GM21737 (cell line): ENCODE measurements at regions not wholly inside any gene's neighbourhood (a gene's known extent, or its start where the extent isn't known, plus 50 kb on each side); places are given as distances from the start of the nearest gene placed in this dataset.
"Not testable (repeated sequence)": the region's sequence is repeated elsewhere in the genome, so short reads cannot be mapped to it uniquely, and the experiment has no call there.

Experiments
- ATAC-seq: cut with Tn5 transposase; IDR thresholded peaks from one replicate; pipeline ENCODE4 v1.9.1; 2021; ENCODE audit warnings: mild to moderate bottlenecking, moderate library complexity; ENCODE audit not compliant: unreplicated experiment

GRCh38 chr1:214715126-214715525 lies 112.1 kb downstream of the CENPF start:
- ATAC-seq = no peak

GRCh38 chr1:214717351-214717750 lies 114.4 kb downstream of the CENPF start:
- ATAC-seq = no peak

GRCh38 chr1:214718724-214719123 lies 115.7 kb downstream of the CENPF start:
- no peak for ATAC-seq

GRCh38 chr1:214719207-214719606 lies 116.2 kb downstream of the CENPF start:
- no peak for ATAC-seq

- ATAC-seq = no peak
Measured at GRCh38 chr1:214720561-214720960, 117.6 kb downstream of the CENPF start.

- ATAC-seq = no peak
Measured at GRCh38 chr1:214727274-214727673, 124.3 kb downstream of the CENPF start.

GRCh38 chr1:214739621-214740238 lies 136.7 kb downstream of the CENPF start:
- ATAC-seq = no peak

GRCh38 chr1:214740471-214740870 lies 137.5 kb downstream of the CENPF start:
- no peak for ATAC-seq

GRCh38 chr1:214747050-214747635 lies 144.1 kb downstream of the CENPF start:
- no peak for ATAC-seq

- ATAC-seq = no peak
Measured at GRCh38 chr1:214753236-214753852, 150.3 kb downstream of the CENPF start.

- no peak for ATAC-seq
Measured at GRCh38 chr1:214761030-214761429, 158.0 kb downstream of the CENPF start.

- ATAC-seq = no peak
Measured at GRCh38 chr1:214762902-214763301, 159.9 kb downstream of the CENPF start.

GRCh38 chr1:214764502-214764901 lies 161.5 kb downstream of the CENPF start:
- no peak for ATAC-seq

GRCh38 chr1:214767221-214767620 lies 164.2 kb downstream of the CENPF start:
- ATAC-seq = no peak

- ATAC-seq = not testable (repeated sequence)
Measured at GRCh38 chr1:214769666-214770065, 166.7 kb downstream of the CENPF start.

- ATAC-seq = no peak
Measured at GRCh38 chr1:214777364-214777763, 174.4 kb downstream of the CENPF start.

GRCh38 chr1:214791961-214792360 lies 189.0 kb downstream of the CENPF start:
- ATAC-seq = no peak

GRCh38 chr1:214792527-214793186 lies 189.7 kb downstream of the CENPF start:
- ATAC-seq = no peak

GRCh38 chr1:214793708-214794107 lies 190.7 kb downstream of the CENPF start:
- ATAC-seq = no peak

GRCh38 chr1:214801191-214801590 lies 198.2 kb downstream of the CENPF start:
- no peak for ATAC-seq

- no peak for ATAC-seq
Measured at GRCh38 chr1:214808845-214809460, 206.0 kb downstream of the CENPF start.

GRCh38 chr1:214816603-214817002 lies 213.6 kb downstream of the CENPF start:
- no peak for ATAC-seq
